ENCODE measurements at regions not wholly inside any gene's neighbourhood (a gene's known extent, or its start where the extent isn't known, plus 50 kb on each side); places are given as distances from the start of the nearest gene placed in this dataset.

DNA sequence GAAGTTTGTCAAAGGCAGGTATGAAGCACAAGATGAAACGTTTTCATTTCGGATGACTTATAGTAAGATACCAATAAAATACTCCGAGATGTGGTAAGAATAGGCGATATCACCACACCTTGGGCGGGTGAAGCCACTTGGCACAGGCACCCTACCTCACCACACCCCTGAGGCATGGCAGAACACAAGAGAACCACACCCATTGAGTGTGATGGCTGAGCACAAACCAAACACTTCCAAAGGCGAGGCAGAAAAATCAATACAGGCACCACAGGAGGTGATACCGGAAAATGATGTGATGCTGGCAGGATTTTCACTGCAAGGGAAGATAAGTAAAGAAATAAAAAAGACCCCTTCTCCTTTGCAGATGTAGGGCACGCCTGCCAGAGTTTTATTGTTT lies 332.9 kb upstream of the PRDM1 start:
- no peaks in the 10 kb centered on the region for H3K36me3 ChIP-seq (ENCODE audit: control insufficient read depth, insufficient read depth, low read length)
- no peak overlapping the region for H3K27ac ChIP-seq (ENCODE audit: insufficient read depth, low read depth, low read length, poor library complexity, severe bottlenecking)
- H3K27me3 ChIP-seq (ENCODE audit: control insufficient read depth, insufficient read depth, low read length, poor library complexity, severe bottlenecking), result no peaks in the 10 kb centered on the region
- H3K9me3 ChIP-seq (ENCODE audit: control insufficient read depth, low read length), result no peaks in the 10 kb centered on the region
- H3K4me1 ChIP-seq (ENCODE audit: control insufficient read depth, insufficient read depth, low read length), result no peaks in the 10 kb centered on the region
- no peak overlapping the region for H3K4me3 ChIP-seq (ENCODE audit: insufficient read depth, low read depth, low read length)
- WGBS, 2 experiments, result 89 to 93% methylated on average over 7 to 8 of the region's 8 CpGs

DNA sequence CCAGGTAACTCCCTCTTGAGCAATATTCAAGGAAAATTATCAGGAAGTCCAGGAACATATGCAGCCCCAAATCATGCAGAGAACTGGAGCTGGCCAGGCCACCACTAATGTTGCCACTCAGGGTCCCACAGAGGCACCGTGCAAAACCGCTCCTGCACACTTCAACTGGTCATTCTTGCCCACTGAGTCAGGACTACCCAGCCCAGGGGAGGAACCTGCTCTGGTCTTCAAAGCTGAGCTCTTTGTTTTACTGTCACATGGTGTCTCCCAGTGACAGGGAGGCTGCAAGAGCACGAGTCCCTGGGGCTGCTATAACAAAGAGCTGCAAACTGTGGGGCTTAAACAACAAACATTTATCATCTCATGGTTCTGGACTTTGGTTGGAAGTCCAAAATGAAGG lies 336.0 kb upstream of the PRDM1 start:
- H3K36me3 ChIP-seq (ENCODE audit: control insufficient read depth, insufficient read depth, low read length), result no peaks in the 10 kb centered on the region
- H3K27ac ChIP-seq (ENCODE audit: insufficient read depth, low read depth, low read length, poor library complexity, severe bottlenecking), result no peak overlapping the region
- no peaks in the 10 kb centered on the region for H3K27me3 ChIP-seq (ENCODE audit: control insufficient read depth, insufficient read depth, low read length, poor library complexity, severe bottlenecking)
- H3K4me1 ChIP-seq (ENCODE audit: control insufficient read depth, insufficient read depth, low read length), result peaks cover 10% of the 10 kb centered on the region
- no peak overlapping the region for H3K4me3 ChIP-seq (ENCODE audit: insufficient read depth, low read depth, low read length)
- WGBS, 2 experiments, result 91 to 96% methylated on average over 3 of the region's 3 CpGs
- no peaks in the 10 kb centered on the region for H3K9me3 ChIP-seq (ENCODE audit: control insufficient read depth, low read length)

DNA sequence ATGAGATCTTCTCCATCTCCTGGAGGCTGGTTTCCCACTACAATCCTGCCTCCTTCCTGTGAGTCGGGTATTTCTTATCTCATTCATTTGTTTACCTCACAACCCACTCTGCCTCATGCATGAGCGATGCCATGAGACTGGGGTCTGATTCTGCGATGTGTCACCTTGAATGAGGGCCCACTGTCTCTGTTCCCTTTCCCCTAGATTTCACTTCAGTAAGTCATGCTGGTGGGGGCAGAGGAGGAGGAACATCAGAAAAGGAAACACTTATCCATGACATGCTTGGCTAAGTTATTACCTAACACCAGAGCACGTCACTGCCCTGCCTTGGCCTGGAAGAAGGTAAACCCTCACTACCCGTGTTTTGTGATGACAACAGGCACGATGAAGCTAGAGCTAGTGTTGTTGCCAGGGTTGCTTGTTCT lies 337.4 kb upstream of the PRDM1 start:
- no peak overlapping the region for H3K27ac ChIP-seq (ENCODE audit: insufficient read depth, low read depth, low read length, poor library complexity, severe bottlenecking)
- no peaks in the 10 kb centered on the region for H3K9me3 ChIP-seq (ENCODE audit: control insufficient read depth, low read length)
- H3K36me3 ChIP-seq (ENCODE audit: control insufficient read depth, insufficient read depth, low read length), result no peaks in the 10 kb centered on the region
- no peaks in the 10 kb centered on the region for H3K27me3 ChIP-seq (ENCODE audit: control insufficient read depth, insufficient read depth, low read length, poor library complexity, severe bottlenecking)
- peaks cover 10% of the 10 kb centered on the region for H3K4me1 ChIP-seq (ENCODE audit: control insufficient read depth, insufficient read depth, low read length)
- WGBS, 2 experiments, result 92 to 93% methylated on average over 6 of the region's 6 CpGs
- no peak overlapping the region for H3K4me3 ChIP-seq (ENCODE audit: insufficient read depth, low read depth, low read length)

DNA sequence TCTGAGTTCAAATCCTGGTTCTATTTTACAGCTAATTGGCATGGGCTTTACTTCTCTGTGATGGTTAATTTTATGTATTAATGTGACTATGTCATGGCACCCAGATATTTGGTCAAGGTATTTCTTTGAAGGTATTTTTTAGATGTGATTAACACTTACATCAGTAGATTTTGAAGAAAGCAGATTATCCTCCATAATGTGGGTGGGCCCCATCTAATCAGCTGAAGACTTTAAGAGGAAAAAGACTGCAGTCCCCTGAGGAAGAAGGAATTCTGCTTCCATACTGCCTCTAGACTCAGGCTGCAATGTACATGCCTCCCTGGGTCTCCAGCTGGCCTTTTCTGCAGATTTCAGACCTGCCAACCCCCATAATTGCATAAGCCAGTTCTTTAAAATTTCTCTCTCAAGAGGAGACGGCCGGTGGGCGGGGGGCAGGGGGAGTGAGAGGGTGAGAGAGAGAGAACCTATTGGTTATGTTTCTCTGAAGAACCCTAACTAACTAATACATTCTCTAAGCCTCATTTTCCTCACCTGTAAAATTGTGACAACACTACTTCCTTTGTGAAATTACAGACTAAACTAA lies 338.2 kb upstream of the PRDM1 start:
- WGBS, 2 experiments, result 100% methylated on average over 1 of the region's 3 CpGs; no CpG with 5 or more reads in 1 of the 2 experiments
- Histone ChIP-seq H3K27me3 (ENCODE audit: control insufficient read depth, insufficient read depth, low read length, poor library complexity, severe bottlenecking) (no peaks in the 10 kb centered on the region), H3K27ac (ENCODE audit: insufficient read depth, low read depth, low read length, poor library complexity, severe bottlenecking) (no peak overlapping the region), H3K4me1 (ENCODE audit: control insufficient read depth, insufficient read depth, low read length) (peaks cover 10% of the 10 kb centered on the region), H3K36me3 (ENCODE audit: control insufficient read depth, insufficient read depth, low read length) (no peaks in the 10 kb centered on the region), H3K4me3 (ENCODE audit: insufficient read depth, low read depth, low read length) (no peak overlapping the region), H3K9me3 (ENCODE audit: control insufficient read depth, low read length) (no peaks in the 10 kb centered on the region)

DNA sequence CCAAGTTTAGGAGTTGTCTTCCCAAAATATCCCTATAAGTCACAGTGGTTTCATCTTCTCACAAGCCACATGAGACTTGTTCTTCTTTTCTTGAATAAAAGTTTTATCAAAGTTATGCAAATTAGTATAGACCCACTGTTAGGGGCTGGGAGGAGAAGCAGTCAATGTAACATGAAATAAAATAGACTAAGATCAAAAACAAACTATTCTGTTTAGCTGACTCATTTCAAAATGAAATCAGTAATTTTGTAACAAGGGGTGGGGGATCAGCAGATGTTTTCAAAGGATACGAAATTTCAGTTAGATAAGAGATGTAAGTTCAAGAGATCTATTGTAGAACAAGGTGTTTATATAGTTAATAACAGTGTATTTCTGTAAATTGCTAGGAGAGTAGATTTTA lies 339.6 kb upstream of the PRDM1 start:
- Histone ChIP-seq H3K4me3 (ENCODE audit: insufficient read depth, low read depth, low read length) (no peak overlapping the region), H3K36me3 (ENCODE audit: control insufficient read depth, insufficient read depth, low read length) (no peaks in the 10 kb centered on the region), H3K27me3 (ENCODE audit: control insufficient read depth, insufficient read depth, low read length, poor library complexity, severe bottlenecking) (no peaks in the 10 kb centered on the region), H3K4me1 (ENCODE audit: control insufficient read depth, insufficient read depth, low read length) (peaks cover 10% of the 10 kb centered on the region), H3K27ac (ENCODE audit: insufficient read depth, low read depth, low read length, poor library complexity, severe bottlenecking) (no peak overlapping the region), H3K9me3 (ENCODE audit: control insufficient read depth, low read length) (no peaks in the 10 kb centered on the region)
- 97 to 100% methylated on average over 1 of the region's 1 CpG for WGBS, 2 experiments

DNA sequence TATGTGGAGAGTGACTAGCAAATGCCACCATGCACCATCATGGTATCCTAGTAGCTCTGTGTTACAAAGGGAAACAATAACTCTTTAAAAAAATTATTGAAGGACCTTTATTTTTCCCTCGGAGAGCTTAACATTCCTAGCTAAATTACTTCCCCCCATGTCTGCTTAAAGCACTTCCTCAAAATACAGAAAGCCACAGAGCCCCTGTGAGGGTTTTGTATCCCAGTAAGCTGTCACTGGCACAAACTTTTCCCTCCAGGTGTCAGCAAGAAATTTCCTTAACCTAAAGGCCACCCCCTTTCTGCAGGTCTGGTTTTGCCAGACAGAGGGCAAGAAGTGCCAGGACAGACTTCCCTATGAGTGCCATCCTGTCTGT lies 340.0 kb upstream of the PRDM1 start:
- Histone ChIP-seq H3K4me1 (ENCODE audit: control insufficient read depth, insufficient read depth, low read length) (peaks cover 10% of the 10 kb centered on the region), H3K27me3 (ENCODE audit: control insufficient read depth, insufficient read depth, low read length, poor library complexity, severe bottlenecking) (no peaks in the 10 kb centered on the region), H3K4me3 (ENCODE audit: insufficient read depth, low read depth, low read length) (no peak overlapping the region), H3K27ac (ENCODE audit: insufficient read depth, low read depth, low read length, poor library complexity, severe bottlenecking) (no peak overlapping the region), H3K9me3 (ENCODE audit: control insufficient read depth, low read length) (no peaks in the 10 kb centered on the region), H3K36me3 (ENCODE audit: control insufficient read depth, insufficient read depth, low read length) (no peaks in the 10 kb centered on the region)
- WGBS, 2 experiments, result 12 to 32% methylated on average over 1 of the region's 1 CpG

DNA sequence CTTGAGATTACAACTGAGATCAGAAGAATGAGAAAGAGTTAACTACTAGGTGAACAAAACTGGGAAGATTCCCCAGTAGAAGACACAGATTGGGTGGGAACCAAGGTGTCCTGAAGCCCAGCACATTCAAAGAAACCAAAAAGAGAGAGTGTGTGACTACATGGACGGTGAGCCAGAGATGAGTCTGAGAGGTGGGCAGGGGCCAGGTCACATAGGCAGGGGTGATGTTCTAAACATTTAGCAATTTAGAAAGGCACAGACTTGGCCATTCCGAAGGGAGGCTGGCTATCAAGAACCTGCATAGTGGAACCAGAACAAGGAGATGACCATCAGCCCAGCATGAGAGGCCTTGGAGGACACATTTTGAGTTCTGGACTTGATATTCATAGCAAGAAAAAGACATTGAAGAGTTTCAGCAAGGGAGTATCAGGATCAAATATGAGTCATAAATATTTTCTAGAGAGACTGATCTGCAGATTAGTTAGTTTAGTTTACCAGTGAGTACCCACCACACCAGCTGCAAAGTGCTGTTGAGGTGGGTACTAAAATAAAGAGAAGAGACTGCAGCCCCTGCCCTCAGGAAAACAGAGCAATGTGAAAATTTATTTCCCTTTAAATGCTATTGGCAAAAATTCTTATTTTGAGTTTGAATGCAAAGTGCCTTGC lies 340.5 kb upstream of the PRDM1 start:
- 91 to 96% methylated on average over 2 of the region's 2 CpGs for WGBS, 2 experiments
- H3K9me3 ChIP-seq (ENCODE audit: control insufficient read depth, low read length), result no peaks in the 10 kb centered on the region
- peaks cover 10% of the 10 kb centered on the region for H3K4me1 ChIP-seq (ENCODE audit: control insufficient read depth, insufficient read depth, low read length)

DNA sequence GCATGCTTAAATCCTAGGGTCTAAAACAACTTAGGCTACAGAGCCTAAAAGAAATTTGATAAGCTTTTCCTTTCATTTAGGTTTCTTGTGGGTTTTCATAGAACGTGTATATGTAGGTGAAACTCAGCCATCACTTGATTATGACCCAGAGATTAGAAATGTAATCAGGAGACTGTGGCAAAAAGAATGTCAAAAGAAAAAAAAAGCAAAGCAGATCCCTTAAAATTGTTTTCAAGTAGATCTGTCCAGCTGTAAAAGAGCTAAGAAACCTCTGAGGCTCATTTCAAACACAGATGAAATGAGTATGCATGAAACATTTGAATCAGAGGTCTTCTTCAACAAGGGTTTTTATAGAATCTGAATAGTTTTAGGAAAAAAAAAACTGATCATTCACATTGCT lies 341.3 kb upstream of the PRDM1 start:
- 92 to 100% methylated on average over 1 of the region's 1 CpG for WGBS, 2 experiments
- H3K27me3 ChIP-seq (ENCODE audit: control insufficient read depth, insufficient read depth, low read length, poor library complexity, severe bottlenecking), result no peaks in the 10 kb centered on the region
- H3K4me1 ChIP-seq (ENCODE audit: control insufficient read depth, insufficient read depth, low read length), result peaks cover 10% of the 10 kb centered on the region
- no peaks in the 10 kb centered on the region for H3K9me3 ChIP-seq (ENCODE audit: control insufficient read depth, low read length)
- no peak overlapping the region for H3K27ac ChIP-seq (ENCODE audit: insufficient read depth, low read depth, low read length, poor library complexity, severe bottlenecking)
- no peak overlapping the region for H3K4me3 ChIP-seq (ENCODE audit: insufficient read depth, low read depth, low read length)
- no peaks in the 10 kb centered on the region for H3K36me3 ChIP-seq (ENCODE audit: control insufficient read depth, insufficient read depth, low read length)

More for the DNA sequence above, 340.5 kb upstream of the PRDM1 start:
- no peak overlapping the region for H3K27ac ChIP-seq (ENCODE audit: insufficient read depth, low read depth, low read length, poor library complexity, severe bottlenecking)
- H3K27me3 ChIP-seq (ENCODE audit: control insufficient read depth, insufficient read depth, low read length, poor library complexity, severe bottlenecking), result no peaks in the 10 kb centered on the region
- H3K36me3 ChIP-seq (ENCODE audit: control insufficient read depth, insufficient read depth, low read length), result no peaks in the 10 kb centered on the region
- H3K4me3 ChIP-seq (ENCODE audit: insufficient read depth, low read depth, low read length), result no peak overlapping the region

DNA sequence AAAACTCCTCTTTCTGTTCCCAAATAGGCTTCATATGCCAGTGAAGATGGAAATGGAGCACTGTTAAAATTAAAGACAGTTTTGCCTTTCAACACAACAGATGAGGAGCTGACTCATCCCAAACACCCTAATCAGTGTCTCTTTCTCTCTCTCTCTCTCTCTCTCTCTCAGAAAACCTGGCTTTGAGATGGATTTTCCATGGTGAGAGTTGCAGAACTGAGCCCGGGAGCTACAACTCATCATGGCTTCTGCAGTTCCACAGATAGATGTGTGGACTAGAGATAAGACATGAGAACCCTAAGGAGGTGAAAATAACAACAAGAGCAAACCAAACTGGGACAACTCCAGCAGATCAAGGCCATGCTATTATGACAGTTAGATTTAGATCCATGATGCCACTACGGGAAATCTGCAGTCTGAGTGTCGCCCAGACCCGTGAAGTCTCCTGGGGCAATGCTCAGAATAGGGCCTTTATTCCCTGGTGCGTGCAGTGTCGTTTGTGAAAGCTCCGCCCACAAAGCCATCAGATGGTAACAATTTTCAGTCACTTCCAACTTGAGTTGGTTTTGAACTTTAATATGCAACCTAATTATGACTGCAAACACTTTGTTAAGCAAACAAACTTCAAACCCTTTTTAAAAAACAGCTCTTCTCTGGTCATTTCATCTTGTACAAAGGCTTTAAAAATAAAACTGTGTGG lies 338.2 kb upstream of the PREP start:
- Histone ChIP-seq H3K4me1 (ENCODE audit: control insufficient read depth, insufficient read depth, low read length) (peaks cover 7% of the 10 kb centered on the region), H3K27me3 (ENCODE audit: control insufficient read depth, insufficient read depth, low read length, poor library complexity, severe bottlenecking) (no peaks in the 10 kb centered on the region), H3K9me3 (ENCODE audit: control insufficient read depth, low read length) (no peaks in the 10 kb centered on the region), H3K27ac (ENCODE audit: insufficient read depth, low read depth, low read length, poor library complexity, severe bottlenecking) (no peak overlapping the region), H3K36me3 (ENCODE audit: control insufficient read depth, insufficient read depth, low read length) (no peaks in the 10 kb centered on the region), H3K4me3 (ENCODE audit: insufficient read depth, low read depth, low read length) (no peak overlapping the region)
- WGBS, 2 experiments, result 84 to 89% methylated on average over 7 of the region's 7 CpGs

DNA sequence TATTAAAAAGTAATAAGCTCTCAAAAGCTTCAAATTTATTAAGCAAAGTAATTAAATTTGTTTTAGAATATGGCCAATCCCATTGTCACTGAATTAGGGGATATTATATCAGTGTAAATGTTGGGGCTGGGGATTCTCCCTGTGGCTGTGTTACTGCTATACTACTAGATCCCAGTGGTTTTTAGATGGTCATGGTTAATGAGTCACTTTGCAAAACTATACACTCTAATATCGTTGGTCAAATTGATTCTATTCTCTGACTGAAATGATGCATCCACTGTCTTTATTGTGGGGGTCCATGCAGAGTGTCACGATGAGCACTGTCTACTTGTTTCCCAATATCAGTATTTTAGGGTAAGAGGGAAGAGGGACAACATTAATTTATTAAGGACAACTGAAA lies 336.9 kb upstream of the PREP start:
- H3K9me3 ChIP-seq (ENCODE audit: control insufficient read depth, low read length), result no peaks in the 10 kb centered on the region
- no peaks in the 10 kb centered on the region for H3K27me3 ChIP-seq (ENCODE audit: control insufficient read depth, insufficient read depth, low read length, poor library complexity, severe bottlenecking)
- no peaks in the 10 kb centered on the region for H3K36me3 ChIP-seq (ENCODE audit: control insufficient read depth, insufficient read depth, low read length)
- WGBS, 2 experiments, result 73 to 88% methylated on average over 2 of the region's 2 CpGs
- no peak overlapping the region for H3K4me3 ChIP-seq (ENCODE audit: insufficient read depth, low read depth, low read length)
- no peaks in the 10 kb centered on the region for H3K4me1 ChIP-seq (ENCODE audit: control insufficient read depth, insufficient read depth, low read length)
- H3K27ac ChIP-seq (ENCODE audit: insufficient read depth, low read depth, low read length, poor library complexity, severe bottlenecking), result no peak overlapping the region
